ENCODE measurements at regions not wholly inside any gene's neighbourhood (a gene's known extent, or its start where the extent isn't known, plus 50 kb on each side); places are given as distances from the start of the nearest gene placed in this dataset.

- Histone ChIP-seq H3K36me3 (ENCODE audit: insufficient read depth, low read length) (peaks cover 95% of the 10 kb centered on the region), H3K4me2 (ENCODE audit: insufficient read depth, low read length) (no peak overlapping the region), H3K4me3 (ENCODE audit: low read depth in 1 of 2, low read length in 2 of 2) (no peak overlapping the region), H3K27ac (ENCODE audit: low read length) (peak overlapping the region; percentile 13; the same call in 1 of the 2 replicates), H3K4me1 (ENCODE audit: insufficient read depth, low read length) (peaks cover 31% of the 10 kb centered on the region), H3K79me2 (ENCODE audit: insufficient read depth, low read length) (peaks cover 17% of the 10 kb centered on the region), H3K27me3 (ENCODE audit: insufficient read depth, low read length, poor library complexity) (no peaks in the 10 kb centered on the region), H3K9ac (ENCODE audit: low read depth, low read length) (no peak overlapping the region), H2AFZ (ENCODE audit: low read depth, low read length) (no peak overlapping the region), H3K9me3 (ENCODE audit: insufficient read depth, low read length, severe bottlenecking) (no peaks in the 10 kb centered on the region), H4K20me1 (ENCODE audit: insufficient read depth, low read length) (peaks cover 73% of the 10 kb centered on the region)
- DNase-seq (no peak), ATAC-seq (ENCODE audit: insufficient read depth, low read depth) (no peak)
- no peak for TF ChIP-seq CTCF (IDR thresholded peaks at IDR 0.05; ENCODE audit: borderline replicate concordance, extremely low read depth, low read length, poor library complexity, severe bottlenecking)
- TF ChIP-seq EZH2 (IDR thresholded peaks at IDR 0.05; ENCODE audit: borderline replicate concordance, low read depth, low read length, severe bottlenecking), result no peak
Observed at GRCh38 chr12:124481772-124482566, 85.4 kb downstream of the NCOR2 start.

- Histone ChIP-seq H3K9ac (ENCODE audit: low read depth, low read length) (no peak overlapping the region), H3K4me1 (ENCODE audit: insufficient read depth, low read length) (peaks cover 37% of the 10 kb centered on the region), H2AFZ (ENCODE audit: low read depth, low read length) (no peak overlapping the region), H3K79me2 (ENCODE audit: insufficient read depth, low read length) (peaks cover 19% of the 10 kb centered on the region), H3K4me2 (ENCODE audit: insufficient read depth, low read length) (no peak overlapping the region), H3K36me3 (ENCODE audit: insufficient read depth, low read length) (peaks cover 95% of the 10 kb centered on the region), H3K4me3 (ENCODE audit: low read depth in 1 of 2, low read length in 2 of 2) (no peak overlapping the region), H4K20me1 (ENCODE audit: insufficient read depth, low read length) (peaks cover 66% of the 10 kb centered on the region), H3K27ac (ENCODE audit: low read length) (peak overlapping the region; percentile 13; the same call in 1 of the 2 replicates), H3K27me3 (ENCODE audit: insufficient read depth, low read length, poor library complexity) (no peaks in the 10 kb centered on the region), H3K9me3 (ENCODE audit: insufficient read depth, low read length, severe bottlenecking) (no peaks in the 10 kb centered on the region)
- ATAC-seq (ENCODE audit: insufficient read depth, low read depth) (no peak), DNase-seq (no peak)
- TF ChIP-seq CTCF (IDR thresholded peaks at IDR 0.05; ENCODE audit: borderline replicate concordance, extremely low read depth, low read length, poor library complexity, severe bottlenecking), result no peak
- no peak for TF ChIP-seq EZH2 (IDR thresholded peaks at IDR 0.05; ENCODE audit: borderline replicate concordance, low read depth, low read length, severe bottlenecking)
Observed at GRCh38 chr12:124481257-124481750, 86.1 kb downstream of the NCOR2 start.

- H3K79me2 ChIP-seq (ENCODE audit: insufficient read depth, low read length), result peaks cover 25% of the 10 kb centered on the region
- H3K4me1 ChIP-seq (ENCODE audit: insufficient read depth, low read length), result peaks cover 37% of the 10 kb centered on the region
- no peak overlapping the region for H3K9ac ChIP-seq (ENCODE audit: low read depth, low read length)
- ATAC-seq (ENCODE audit: insufficient read depth, low read depth) (peak; percentile 73), DNase-seq (peak; percentile 81)
- H2AFZ ChIP-seq (ENCODE audit: low read depth, low read length), result no peak overlapping the region
- TF ChIP-seq CTCF (IDR thresholded peaks at IDR 0.05; ENCODE audit: borderline replicate concordance, extremely low read depth, low read length, poor library complexity, severe bottlenecking) (no peak), EZH2 (IDR thresholded peaks at IDR 0.05; ENCODE audit: borderline replicate concordance, low read depth, low read length, severe bottlenecking) (no peak)
- no peak overlapping the region for H3K4me2 ChIP-seq (ENCODE audit: insufficient read depth, low read length)
- peak overlapping the region; percentile 53 for H3K27ac ChIP-seq (ENCODE audit: low read length)
- peaks cover 64% of the 10 kb centered on the region for H4K20me1 ChIP-seq (ENCODE audit: insufficient read depth, low read length)
- peaks cover 96% of the 10 kb centered on the region for H3K36me3 ChIP-seq (ENCODE audit: insufficient read depth, low read length)
- no peak overlapping the region for H3K4me3 ChIP-seq (ENCODE audit: low read depth in 1 of 2, low read length in 2 of 2)
- H3K27me3 ChIP-seq (ENCODE audit: insufficient read depth, low read length, poor library complexity), result no peaks in the 10 kb centered on the region
- no peaks in the 10 kb centered on the region for H3K9me3 ChIP-seq (ENCODE audit: insufficient read depth, low read length, severe bottlenecking)
Observed at GRCh38 chr12:124480469-124481256, 86.7 kb downstream of the NCOR2 start.
